ENCODE measurements at regions not wholly inside any gene's neighbourhood (a gene's known extent, or its start where the extent isn't known, plus 50 kb on each side); places are given as distances from the start of the nearest gene placed in this dataset.
A peak's percentile ranks its signal among the peaks of the same experiment; 100 is the strongest.

DNA sequence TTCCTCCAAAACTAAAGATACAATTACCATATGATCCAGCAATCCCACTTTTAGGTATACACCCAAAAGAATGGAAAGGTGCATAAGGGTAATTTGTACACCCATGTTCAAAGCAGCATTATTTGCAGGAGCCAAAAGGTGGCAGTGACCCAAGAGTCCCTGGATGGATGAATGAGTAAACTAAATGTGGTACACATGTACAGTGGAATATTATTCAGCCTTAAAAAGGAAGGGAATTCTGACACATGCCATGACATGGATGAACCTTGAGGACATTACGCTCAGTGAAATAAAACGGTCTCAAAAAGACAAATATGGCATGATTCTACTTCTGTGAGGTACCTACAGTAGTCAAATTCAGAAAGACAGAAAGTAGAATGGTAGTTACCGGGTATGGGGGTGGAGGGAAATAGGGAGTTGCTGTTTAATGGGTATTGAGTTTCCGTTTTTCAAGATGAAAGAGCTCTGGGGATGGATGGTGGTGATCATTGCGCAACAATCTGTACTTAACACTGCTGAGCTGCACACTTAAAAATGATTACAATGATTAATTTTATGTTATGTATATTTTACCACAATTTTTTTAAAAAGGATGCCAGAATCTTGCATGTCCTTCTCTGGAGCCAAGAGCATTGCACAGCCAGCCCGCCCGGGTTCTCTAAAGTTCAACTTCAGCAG, 518.9 kb upstream of the JARID2 start:
- no peak for DNase-seq (ENCODE audit: low spot score)
- in situ Hi-C loops (cut with HindIII; ENCODE audit: extremely low pct_ligation_motif_present, low pct_unique_long_range_greater_than_20kb), result no loop called here
- no peak overlapping the region for H3K4me3 ChIP-seq (replicated peaks in 1 of 3; ENCODE audit: insufficient read depth in 1 of 3, low read depth in 2 of 3, low read length in 3 of 3)
- no peak for TF ChIP-seq SIX4 (CRISPR knock-in tag; IDR thresholded peaks at IDR 0.05)
- TF ChIP-seq, protein P1, sequence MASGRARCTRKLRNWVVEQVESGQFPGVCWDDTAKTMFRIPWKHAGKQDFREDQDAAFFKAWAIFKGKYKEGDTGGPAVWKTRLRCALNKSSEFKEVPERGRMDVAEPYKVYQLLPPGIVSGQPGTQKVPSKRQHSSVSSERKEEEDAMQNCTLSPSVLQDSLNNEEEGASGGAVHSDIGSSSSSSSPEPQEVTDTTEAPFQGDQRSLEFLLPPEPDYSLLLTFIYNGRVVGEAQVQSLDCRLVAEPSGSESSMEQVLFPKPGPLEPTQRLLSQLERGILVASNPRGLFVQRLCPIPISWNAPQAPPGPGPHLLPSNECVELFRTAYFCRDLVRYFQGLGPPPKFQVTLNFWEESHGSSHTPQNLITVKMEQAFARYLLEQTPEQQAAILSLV (CRISPR knock-in tag; IDR thresholded peaks at IDR 0.05; ENCODE audit: borderline replicate concordance), result no peak
- TF ChIP-seq CEBPG (CRISPR knock-in tag; IDR thresholded peaks at IDR 0.05), result peak; percentile 52
- TF ChIP-seq, protein P2, sequence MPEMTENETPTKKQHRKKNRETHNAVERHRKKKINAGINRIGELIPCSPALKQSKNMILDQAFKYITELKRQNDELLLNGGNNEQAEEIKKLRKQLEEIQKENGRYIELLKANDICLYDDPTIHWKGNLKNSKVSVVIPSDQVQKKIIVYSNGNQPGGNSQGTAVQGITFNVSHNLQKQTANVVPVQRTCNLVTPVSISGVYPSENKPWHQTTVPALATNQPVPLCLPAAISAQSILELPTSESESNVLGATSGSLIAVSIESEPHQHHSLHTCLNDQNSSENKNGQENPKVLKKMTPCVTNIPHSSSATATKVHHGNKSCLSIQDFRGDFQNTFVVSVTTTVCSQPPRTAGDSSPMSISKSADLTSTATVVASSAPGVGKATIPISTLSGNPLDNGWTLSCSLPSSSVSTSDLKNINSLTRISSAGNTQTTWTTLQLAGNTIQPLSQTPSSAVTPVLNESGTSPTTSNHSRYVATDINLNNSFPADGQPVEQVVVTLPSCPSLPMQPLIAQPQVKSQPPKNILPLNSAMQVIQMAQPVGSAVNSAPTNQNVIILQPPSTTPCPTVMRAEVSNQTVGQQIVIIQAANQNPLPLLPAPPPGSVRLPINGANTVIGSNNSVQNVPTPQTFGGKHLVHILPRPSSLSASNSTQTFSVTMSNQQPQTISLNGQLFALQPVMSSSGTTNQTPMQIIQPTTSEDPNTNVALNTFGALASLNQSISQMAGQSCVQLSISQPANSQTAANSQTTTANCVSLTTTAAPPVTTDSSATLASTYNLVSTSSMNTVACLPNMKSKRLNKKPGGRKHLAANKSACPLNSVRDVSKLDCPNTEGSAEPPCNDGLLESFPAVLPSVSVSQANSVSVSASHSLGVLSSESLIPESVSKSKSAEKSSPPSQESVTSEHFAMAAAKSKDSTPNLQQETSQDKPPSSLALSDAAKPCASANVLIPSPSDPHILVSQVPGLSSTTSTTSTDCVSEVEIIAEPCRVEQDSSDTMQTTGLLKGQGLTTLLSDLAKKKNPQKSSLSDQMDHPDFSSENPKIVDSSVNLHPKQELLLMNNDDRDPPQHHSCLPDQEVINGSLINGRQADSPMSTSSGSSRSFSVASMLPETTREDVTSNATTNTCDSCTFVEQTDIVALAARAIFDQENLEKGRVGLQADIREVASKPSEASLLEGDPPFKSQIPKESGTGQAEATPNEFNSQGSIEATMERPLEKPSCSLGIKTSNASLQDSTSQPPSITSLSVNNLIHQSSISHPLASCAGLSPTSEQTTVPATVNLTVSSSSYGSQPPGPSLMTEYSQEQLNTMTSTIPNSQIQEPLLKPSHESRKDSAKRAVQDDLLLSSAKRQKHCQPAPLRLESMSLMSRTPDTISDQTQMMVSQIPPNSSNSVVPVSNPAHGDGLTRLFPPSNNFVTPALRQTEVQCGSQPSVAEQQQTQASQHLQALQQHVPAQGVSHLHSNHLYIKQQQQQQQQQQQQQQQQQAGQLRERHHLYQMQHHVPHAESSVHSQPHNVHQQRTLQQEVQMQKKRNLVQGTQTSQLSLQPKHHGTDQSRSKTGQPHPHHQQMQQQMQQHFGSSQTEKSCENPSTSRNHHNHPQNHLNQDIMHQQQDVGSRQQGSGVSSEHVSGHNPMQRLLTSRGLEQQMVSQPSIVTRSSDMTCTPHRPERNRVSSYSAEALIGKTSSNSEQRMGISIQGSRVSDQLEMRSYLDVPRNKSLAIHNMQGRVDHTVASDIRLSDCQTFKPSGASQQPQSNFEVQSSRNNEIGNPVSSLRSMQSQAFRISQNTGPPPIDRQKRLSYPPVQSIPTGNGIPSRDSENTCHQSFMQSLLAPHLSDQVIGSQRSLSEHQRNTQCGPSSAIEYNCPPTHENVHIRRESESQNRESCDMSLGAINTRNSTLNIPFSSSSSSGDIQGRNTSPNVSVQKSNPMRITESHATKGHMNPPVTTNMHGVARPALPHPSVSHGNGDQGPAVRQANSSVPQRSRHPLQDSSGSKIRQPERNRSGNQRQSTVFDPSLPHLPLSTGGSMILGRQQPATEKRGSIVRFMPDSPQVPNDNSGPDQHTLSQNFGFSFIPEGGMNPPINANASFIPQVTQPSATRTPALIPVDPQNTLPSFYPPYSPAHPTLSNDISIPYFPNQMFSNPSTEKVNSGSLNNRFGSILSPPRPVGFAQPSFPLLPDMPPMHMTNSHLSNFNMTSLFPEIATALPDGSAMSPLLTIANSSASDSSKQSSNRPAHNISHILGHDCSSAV (CRISPR knock-in tag; IDR thresholded peaks at IDR 0.05; ENCODE audit: borderline replicate concordance), result no peak
- TF ChIP-seq ZNF546 (CRISPR knock-in tag; conservative IDR thresholded peaks at IDR 0.05), result no peak
- TF ChIP-seq, protein P3, sequence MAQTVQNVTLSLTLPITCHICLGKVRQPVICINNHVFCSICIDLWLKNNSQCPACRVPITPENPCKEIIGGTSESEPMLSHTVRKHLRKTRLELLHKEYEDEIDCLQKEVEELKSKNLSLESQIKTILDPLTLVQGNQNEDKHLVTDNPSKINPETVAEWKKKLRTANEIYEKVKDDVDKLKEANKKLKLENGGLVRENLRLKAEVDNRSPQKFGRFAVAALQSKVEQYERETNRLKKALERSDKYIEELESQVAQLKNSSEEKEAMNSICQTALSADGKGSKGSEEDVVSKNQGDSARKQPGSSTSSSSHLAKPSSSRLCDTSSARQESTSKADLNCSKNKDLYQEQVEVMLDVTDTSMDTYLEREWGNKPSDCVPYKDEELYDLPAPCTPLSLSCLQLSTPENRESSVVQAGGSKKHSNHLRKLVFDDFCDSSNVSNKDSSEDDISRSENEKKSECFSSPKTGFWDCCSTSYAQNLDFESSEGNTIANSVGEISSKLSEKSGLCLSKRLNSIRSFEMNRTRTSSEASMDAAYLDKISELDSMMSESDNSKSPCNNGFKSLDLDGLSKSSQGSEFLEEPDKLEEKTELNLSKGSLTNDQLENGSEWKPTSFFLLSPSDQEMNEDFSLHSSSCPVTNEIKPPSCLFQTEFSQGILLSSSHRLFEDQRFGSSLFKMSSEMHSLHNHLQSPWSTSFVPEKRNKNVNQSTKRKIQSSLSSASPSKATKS (CRISPR knock-in tag; IDR thresholded peaks at IDR 0.05), result no peak
- TF ChIP-seq SP140L (CRISPR knock-in tag; IDR thresholded peaks at IDR 0.05; ENCODE audit: borderline replicate concordance), result no peak
- no peak for TF ChIP-seq TSC22D2 (CRISPR knock-in tag; IDR thresholded peaks at IDR 0.05; ENCODE audit: borderline replicate concordance)
- no peak for TF ChIP-seq TGIF2 (CRISPR knock-in tag; IDR thresholded peaks at IDR 0.05)
- peak; percentile 89 for TF ChIP-seq CEBPB (IDR thresholded peaks at IDR 0.05; ENCODE audit: borderline replicate concordance, low read depth, low read length)
- TF ChIP-seq, protein P4, sequence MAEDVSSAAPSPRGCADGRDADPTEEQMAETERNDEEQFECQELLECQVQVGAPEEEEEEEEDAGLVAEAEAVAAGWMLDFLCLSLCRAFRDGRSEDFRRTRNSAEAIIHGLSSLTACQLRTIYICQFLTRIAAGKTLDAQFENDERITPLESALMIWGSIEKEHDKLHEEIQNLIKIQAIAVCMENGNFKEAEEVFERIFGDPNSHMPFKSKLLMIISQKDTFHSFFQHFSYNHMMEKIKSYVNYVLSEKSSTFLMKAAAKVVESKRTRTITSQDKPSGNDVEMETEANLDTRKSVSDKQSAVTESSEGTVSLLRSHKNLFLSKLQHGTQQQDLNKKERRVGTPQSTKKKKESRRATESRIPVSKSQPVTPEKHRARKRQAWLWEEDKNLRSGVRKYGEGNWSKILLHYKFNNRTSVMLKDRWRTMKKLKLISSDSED (CRISPR knock-in tag; IDR thresholded peaks at IDR 0.05), result no peak
- no peaks in the 10 kb centered on the region for H3K36me3 ChIP-seq (replicated peaks in 1 of 2; ENCODE audit: control insufficient read depth in 1 of 2, insufficient read depth in 2 of 2, low read length in 2 of 2)
- ATAC-seq, result no peak
- H3K27ac ChIP-seq (ENCODE audit: extremely low read length, insufficient read depth, low read length), result no peak overlapping the region
- POLR2A ChIA-PET, result no interaction called here
- intact Hi-C loops (cut with micrococcal nuclease; ENCODE audit: unreplicated experiment), result no loop called here
- no peak overlapping the region for H3K4me2 ChIP-seq (ENCODE audit: low read depth, low read length)
- no peak overlapping the region for H3K9ac ChIP-seq (ENCODE audit: insufficient read depth, low read depth, low read length)
- H3K27me3 ChIP-seq (ENCODE audit: control insufficient read depth in 1 of 2, insufficient read depth in 2 of 2, low read length in 2 of 2), result no peaks in the 10 kb centered on the region
- no peaks in the 10 kb centered on the region for H4K20me1 ChIP-seq (ENCODE audit: insufficient read depth, low read length)
- BruUV-seq (replicated peaks), result no TSS peak
- H3K79me2 ChIP-seq (ENCODE audit: insufficient read depth, low read length), result no peaks in the 10 kb centered on the region
- CTCF ChIA-PET (ENCODE audit: low intra/inter-chr PET ratio, low total read pairs), result no interaction called here
- H3K4me1 ChIP-seq (ENCODE audit: insufficient read depth, low read length), result no peaks in the 10 kb centered on the region
- H2AFZ ChIP-seq (ENCODE audit: low read length), result no peak overlapping the region
- 48% methylated on average over 7 of the region's 7 CpGs for WGBS (ENCODE audit: low lambda C conversion rate)
- no peaks in the 10 kb centered on the region for H3K9me3 ChIP-seq (ENCODE audit: low read length)
- FAIRE-seq, result no peak

All from HepG2 (cell line).